ENCODE measurements at regions not wholly inside any gene's neighbourhood (a gene's known extent, or its start where the extent isn't known, plus 50 kb on each side); places are given as distances from the start of the nearest gene placed in this dataset.
"Not testable (repeated sequence)": the region's sequence is repeated elsewhere in the genome, so short reads cannot be mapped to it uniquely, and the experiment has no call there.

- no peak for DNase-seq
These were observed 467.3 kb upstream of the RGS18 start for GRCh38 chr1:191690931-191691330.

- DNase-seq: no peak
These were observed 464.5 kb upstream of the RGS18 start for GRCh38 chr1:191693797-191694196.

- no peak for DNase-seq
These were observed 462.4 kb upstream of the RGS18 start for GRCh38 chr1:191695865-191696264.

- no peak for DNase-seq
These were observed 461.9 kb upstream of the RGS18 start for GRCh38 chr1:191696354-191696753.

- no peak for DNase-seq
These were observed 460.7 kb upstream of the RGS18 start for GRCh38 chr1:191697556-191697955.

GRCh38 chr1:191698246-191698645, 460.0 kb upstream of the RGS18 start:
- no peak for DNase-seq

- no peak for DNase-seq
These were observed 458.9 kb upstream of the RGS18 start for GRCh38 chr1:191699343-191699742.

GRCh38 chr1:191700922-191701321, 457.3 kb upstream of the RGS18 start:
- DNase-seq: no peak

- DNase-seq: no peak
These were observed 456.1 kb upstream of the RGS18 start for GRCh38 chr1:191702124-191702523.

- DNase-seq: no peak
These were observed 451.0 kb upstream of the RGS18 start for GRCh38 chr1:191707288-191707687.

GRCh38 chr1:191709215-191709614, 449.0 kb upstream of the RGS18 start:
- no peak for DNase-seq

- no peak for DNase-seq
These were observed 446.3 kb upstream of the RGS18 start for GRCh38 chr1:191711961-191712360.

GRCh38 chr1:191714845-191715244, 443.4 kb upstream of the RGS18 start:
- DNase-seq: no peak

- no peak for DNase-seq
These were observed 428.5 kb upstream of the RGS18 start for GRCh38 chr1:191729742-191730141.

GRCh38 chr1:191731608-191732302, 426.5 kb upstream of the RGS18 start:
- not testable (repeated sequence) for DNase-seq

GRCh38 chr1:191734321-191734720, 423.9 kb upstream of the RGS18 start:
- DNase-seq: no peak

- DNase-seq: no peak
These were observed 418.7 kb upstream of the RGS18 start for GRCh38 chr1:191739544-191739943.

GRCh38 chr1:191752342-191752741, 405.9 kb upstream of the RGS18 start:
- DNase-seq: no peak

- no peak for DNase-seq
These were observed 398.2 kb upstream of the RGS18 start for GRCh38 chr1:191760016-191760415.

- DNase-seq: no peak
These were observed 369.7 kb upstream of the RGS18 start for GRCh38 chr1:191788551-191788950.

- DNase-seq: no peak
These were observed 360.1 kb upstream of the RGS18 start for GRCh38 chr1:191798178-191798577.

- DNase-seq: no peak
These were observed 354.0 kb upstream of the RGS18 start for GRCh38 chr1:191804311-191804710.

- not testable (repeated sequence) for DNase-seq
These were observed 344.7 kb upstream of the RGS18 start for GRCh38 chr1:191813593-191813992.

- DNase-seq: no peak
These were observed 340.1 kb upstream of the RGS18 start for GRCh38 chr1:191818198-191818597.

- DNase-seq: no peak
These were observed 326.7 kb upstream of the RGS18 start for GRCh38 chr1:191831572-191831971.

Data from NCI-H2081 (cell line).